ENCODE measurements at regions not wholly inside any gene's neighbourhood (a gene's known extent, or its start where the extent isn't known, plus 50 kb on each side); places are given as distances from the start of the nearest gene placed in this dataset.
"Not testable (repeated sequence)": the region's sequence is repeated elsewhere in the genome, so short reads cannot be mapped to it uniquely, and the experiment has no call there.

GRCh38 chr7:79513261-79513660, 59.8 kb upstream of the MAGI2 start:
- H3K4me1 ChIP-seq (ENCODE audit: control insufficient read depth, insufficient read depth, low read length): no peaks in the 10 kb centered on the region
- H3K9me3 ChIP-seq (ENCODE audit: control insufficient read depth, insufficient read depth, low read length): no peaks in the 10 kb centered on the region
- H3K27me3 ChIP-seq (ENCODE audit: control insufficient read depth, insufficient read depth, low read length): no peaks in the 10 kb centered on the region
- DNase-seq (ENCODE audit: low read depth, low spot score): no peak
- H3K36me3 ChIP-seq (ENCODE audit: control insufficient read depth, insufficient read depth, low read length): no peaks in the 10 kb centered on the region
- H3K4me3 ChIP-seq (ENCODE audit: low read length): no peak overlapping the region
- WGBS (ENCODE audit: insufficient coverage, insufficient read length): no CpG with 5 or more reads among the region's 2 CpGs
- H3K27ac ChIP-seq (ENCODE audit: low read length): no peak overlapping the region

DNA sequence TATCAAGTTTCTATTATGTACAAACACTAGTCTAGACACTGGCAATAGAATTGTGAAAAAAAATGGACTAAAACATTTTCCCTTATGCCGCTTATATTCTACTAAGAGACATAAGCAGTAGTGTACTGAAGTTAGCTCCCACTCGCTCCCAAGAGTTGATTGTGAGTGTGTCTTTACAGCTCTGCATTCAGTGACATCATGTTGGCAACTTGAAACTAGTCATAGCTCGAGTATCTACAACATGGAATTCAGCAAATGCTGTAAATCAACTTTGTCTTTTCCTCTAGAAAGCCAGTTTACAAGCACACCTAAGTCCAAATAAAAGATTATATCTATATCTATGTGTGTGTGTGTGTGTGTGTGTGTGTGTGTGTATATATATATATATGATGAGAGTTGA, 58.8 kb upstream of the MAGI2 start:
- Histone ChIP-seq H3K36me3 (ENCODE audit: control insufficient read depth, insufficient read depth, low read length) (no peaks in the 10 kb centered on the region), H3K4me1 (ENCODE audit: control insufficient read depth, insufficient read depth, low read length) (no peaks in the 10 kb centered on the region), H3K27me3 (ENCODE audit: control insufficient read depth, insufficient read depth, low read length) (no peaks in the 10 kb centered on the region), H3K4me3 (ENCODE audit: low read length) (no peak overlapping the region), H3K9me3 (ENCODE audit: control insufficient read depth, insufficient read depth, low read length) (no peaks in the 10 kb centered on the region), H3K27ac (ENCODE audit: low read length) (no peak overlapping the region)
- no CpG with 5 or more reads among the region's 3 CpGs for WGBS (ENCODE audit: insufficient coverage, insufficient read length)
- no peak for DNase-seq (ENCODE audit: low read depth, low spot score)

- H3K9me3 ChIP-seq (ENCODE audit: control insufficient read depth, insufficient read depth, low read length); H3K27me3 ChIP-seq (ENCODE audit: control insufficient read depth, insufficient read depth, low read length); H3K27ac ChIP-seq (ENCODE audit: low read length); DNase-seq (ENCODE audit: low read depth, low spot score); H3K36me3 ChIP-seq (ENCODE audit: control insufficient read depth, insufficient read depth, low read length); H3K4me1 ChIP-seq (ENCODE audit: control insufficient read depth, insufficient read depth, low read length); H3K4me3 ChIP-seq (ENCODE audit: low read length): not testable (repeated sequence)
- whole genome bisulfite sequencing (ENCODE audit: insufficient coverage, insufficient read length): no CpG with 5 or more reads among the region's 1 CpG
These were observed 57.6 kb upstream of the MAGI2 start for GRCh38 chr7:79511056-79511455.

DNA sequence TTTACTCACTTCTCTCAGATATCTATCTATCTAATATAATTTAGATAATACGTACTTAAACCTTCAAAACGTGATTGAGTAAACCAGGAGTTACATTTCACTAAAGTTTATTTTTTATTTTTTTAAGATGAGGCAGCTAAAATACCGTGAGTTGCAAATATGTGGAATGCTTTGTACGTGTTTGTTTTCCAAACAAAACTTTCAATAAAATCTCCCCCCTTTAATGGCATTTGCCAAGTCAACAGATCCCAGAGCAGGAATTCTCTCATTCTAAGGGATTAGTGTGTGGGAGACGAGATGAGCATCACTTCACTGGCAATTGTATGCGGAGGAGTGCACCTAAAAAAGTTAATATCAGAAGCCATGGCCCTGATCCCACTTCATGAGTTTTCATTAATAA, 53.7 kb upstream of the MAGI2 start:
- Histone ChIP-seq H3K4me1 (ENCODE audit: control insufficient read depth, insufficient read depth, low read length) (peaks cover 3% of the 10 kb centered on the region; the same call in 1 of the 2 replicates), H3K9me3 (ENCODE audit: control insufficient read depth, insufficient read depth, low read length) (no peaks in the 10 kb centered on the region), H3K27ac (ENCODE audit: low read length) (no peak overlapping the region), H3K4me3 (ENCODE audit: low read length) (no peak overlapping the region), H3K27me3 (ENCODE audit: control insufficient read depth, insufficient read depth, low read length) (no peaks in the 10 kb centered on the region), H3K36me3 (ENCODE audit: control insufficient read depth, insufficient read depth, low read length) (no peaks in the 10 kb centered on the region)
- no CpG with 5 or more reads among the region's 6 CpGs for WGBS (ENCODE audit: insufficient coverage, insufficient read length)
- DNase-seq (ENCODE audit: low read depth, low spot score): no peak

GRCh38 chr7:79506481-79506880, 53.0 kb upstream of the MAGI2 start:
- Histone ChIP-seq H3K27ac (ENCODE audit: low read length) (no peak overlapping the region), H3K9me3 (ENCODE audit: control insufficient read depth, insufficient read depth, low read length) (no peaks in the 10 kb centered on the region), H3K4me3 (ENCODE audit: low read length) (no peak overlapping the region), H3K27me3 (ENCODE audit: control insufficient read depth, insufficient read depth, low read length) (no peaks in the 10 kb centered on the region), H3K4me1 (ENCODE audit: control insufficient read depth, insufficient read depth, low read length) (peaks cover 3% of the 10 kb centered on the region; the same call in 1 of the 2 replicates), H3K36me3 (ENCODE audit: control insufficient read depth, insufficient read depth, low read length) (no peaks in the 10 kb centered on the region)
- no CpG with 5 or more reads among the region's 2 CpGs for WGBS (ENCODE audit: insufficient coverage, insufficient read length)
- no peak for DNase-seq (ENCODE audit: low read depth, low spot score)

DNA sequence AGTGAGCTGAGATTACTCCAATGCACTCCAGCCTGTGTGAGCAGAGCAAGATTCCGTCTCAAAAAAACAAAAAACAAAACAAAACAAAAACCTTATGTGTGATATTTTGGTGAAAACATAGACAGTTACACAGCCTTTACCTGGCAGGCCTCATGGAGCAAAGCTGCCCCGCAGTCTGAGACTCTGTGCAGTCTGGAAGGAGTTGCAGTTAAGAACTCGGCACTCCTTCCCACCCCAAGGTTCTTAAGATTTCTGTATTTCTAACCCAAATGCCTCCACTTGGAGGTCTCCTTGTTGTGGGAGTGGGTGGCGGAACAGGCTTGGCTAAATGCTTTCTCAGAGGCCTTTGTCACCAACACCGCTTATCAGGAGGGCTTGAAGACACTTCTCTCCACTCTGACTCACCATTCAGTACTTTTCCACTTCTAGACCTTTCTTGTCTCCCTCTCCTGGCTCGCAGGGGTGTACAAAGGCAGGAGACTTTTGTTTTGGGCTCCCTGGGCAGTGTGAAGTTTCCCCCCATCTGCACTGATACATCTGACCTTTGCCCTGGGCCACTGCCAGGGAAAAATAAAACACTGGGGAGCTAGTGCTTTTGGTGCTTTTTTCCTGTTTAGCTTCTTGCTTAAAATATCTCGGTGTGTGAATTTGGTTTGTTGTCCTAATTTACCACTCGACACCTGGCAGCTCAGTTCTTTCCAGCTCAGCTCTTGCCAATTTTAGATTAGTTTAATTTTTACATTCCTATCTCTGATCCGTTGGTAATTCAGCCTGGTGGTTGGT, 51.3 kb upstream of the MAGI2 start:
- H3K4me3 ChIP-seq (ENCODE audit: low read length): no peak overlapping the region
- no peaks in the 10 kb centered on the region for H3K9me3 ChIP-seq (ENCODE audit: control insufficient read depth, insufficient read depth, low read length)
- WGBS (ENCODE audit: insufficient coverage, insufficient read length): no CpG with 5 or more reads among the region's 9 CpGs
- H3K36me3 ChIP-seq (ENCODE audit: control insufficient read depth, insufficient read depth, low read length): no peaks in the 10 kb centered on the region
- H3K4me1 ChIP-seq (ENCODE audit: control insufficient read depth, insufficient read depth, low read length): peaks cover 3% of the 10 kb centered on the region; the same call in 1 of the 2 replicates
- DNase-seq (ENCODE audit: low read depth, low spot score): no peak
- H3K27me3 ChIP-seq (ENCODE audit: control insufficient read depth, insufficient read depth, low read length): no peaks in the 10 kb centered on the region
- H3K27ac ChIP-seq (ENCODE audit: low read length): no peak overlapping the region

Data from iPS DF 6.9 (cell line).